GM19025 (cell line): ENCODE measurements at regions not wholly inside any gene's neighbourhood (a gene's known extent, or its start where the extent isn't known, plus 50 kb on each side); places are given as distances from the start of the nearest gene placed in this dataset.
"Not testable (repeated sequence)": the region's sequence is repeated elsewhere in the genome, so short reads cannot be mapped to it uniquely, and the experiment has no call there.

Source experiments
- ATAC-seq: cut with Tn5 transposase; IDR thresholded peaks from one replicate; pipeline ENCODE4 v1.9.1; 2021; ENCODE audit warnings: mild to moderate bottlenecking, low read depth, moderate library complexity; ENCODE audit not compliant: unreplicated experiment

DNA sequence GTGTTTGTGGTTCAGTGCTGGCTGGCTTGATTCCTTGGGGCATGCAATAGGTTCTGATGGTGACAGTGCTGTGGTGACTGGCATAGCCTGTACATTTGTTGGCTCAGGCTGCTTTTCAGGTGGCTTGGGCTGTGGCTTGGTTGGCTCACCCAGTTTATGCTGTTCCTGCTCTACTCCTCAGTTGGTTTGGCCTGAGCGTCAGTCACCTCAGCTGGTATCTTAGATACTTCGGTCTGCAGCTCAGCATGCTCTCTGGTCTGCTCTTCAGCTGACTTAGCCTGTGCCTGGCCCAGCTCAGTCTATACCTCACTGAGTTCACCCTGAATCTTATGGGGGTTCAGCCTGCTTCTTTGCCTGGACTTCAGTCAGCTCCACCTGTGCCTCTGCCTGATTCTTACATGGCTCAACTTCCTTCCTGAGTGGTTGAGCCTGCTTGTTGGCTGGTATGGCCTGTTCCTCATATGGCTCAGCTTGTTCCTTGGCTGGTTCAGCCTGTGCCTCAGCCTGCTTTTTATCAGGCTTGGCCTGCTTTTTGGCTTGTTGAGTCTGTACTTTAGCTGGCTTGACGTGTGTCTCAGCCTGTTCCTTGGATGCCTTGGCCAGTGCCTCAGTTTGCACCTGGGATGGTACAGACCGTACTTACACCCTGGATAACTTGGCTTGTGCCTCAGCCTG is 170.6 kb downstream of the MSN start:
- no peak for ATAC-seq

DNA sequence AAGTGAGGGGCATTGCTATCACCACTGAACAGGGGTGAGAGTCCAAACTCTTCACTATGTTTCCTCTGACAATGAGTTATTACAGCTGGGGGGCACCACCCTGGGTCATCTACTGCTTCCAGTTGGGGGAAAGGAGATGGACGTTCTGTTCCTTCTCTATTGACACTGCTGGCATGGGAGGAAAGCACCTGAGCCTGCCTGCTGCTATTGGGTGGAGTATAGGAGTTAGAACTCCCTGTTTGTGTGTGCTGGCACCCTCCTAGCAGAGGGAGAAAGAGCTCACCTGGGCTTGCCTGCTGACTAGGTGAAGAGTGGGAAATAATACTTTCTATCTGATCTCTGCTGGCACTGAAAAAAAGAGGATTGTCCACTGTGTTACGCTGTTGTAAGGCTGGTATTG is 163.8 kb downstream of the MSN start:
- ATAC-seq: no peak

DNA sequence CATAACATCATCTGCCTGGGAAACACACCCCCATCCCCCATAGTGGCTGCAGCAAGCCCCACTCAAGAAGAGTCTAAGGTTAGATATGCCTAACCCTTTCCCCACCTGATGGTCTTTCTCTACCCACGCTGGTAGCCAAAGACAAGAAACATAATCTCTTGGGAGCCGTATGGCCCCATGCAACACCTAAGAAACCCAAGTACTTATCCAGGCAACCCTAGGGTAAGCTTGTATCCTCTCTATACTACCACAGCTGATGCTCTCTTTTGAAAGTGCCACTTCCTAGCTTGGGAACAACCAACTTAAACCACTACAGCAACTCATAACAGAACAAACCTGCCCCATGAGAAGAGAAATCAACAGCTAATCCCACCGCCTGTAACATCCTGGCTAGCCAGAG is 161.1 kb downstream of the MSN start:
- ATAC-seq: no peak

DNA sequence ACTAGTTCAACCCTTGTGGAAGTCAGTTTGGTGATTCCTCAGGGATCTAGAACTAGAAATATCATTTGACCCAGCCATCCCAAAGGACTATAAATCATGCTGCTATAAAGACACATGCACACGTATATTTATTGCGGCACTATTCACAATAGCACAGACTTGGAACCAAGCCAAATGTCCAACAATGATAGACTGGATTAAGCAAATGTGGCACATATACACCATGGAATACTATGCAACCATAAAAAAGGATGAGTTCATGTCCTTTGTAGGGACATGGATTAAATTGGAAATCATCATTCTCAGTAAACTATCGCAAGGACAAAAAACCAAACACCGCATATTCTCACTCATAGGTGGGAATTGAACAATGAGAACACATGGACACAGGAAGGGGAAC is 157.8 kb downstream of the MSN start:
- ATAC-seq: not testable (repeated sequence)

DNA sequence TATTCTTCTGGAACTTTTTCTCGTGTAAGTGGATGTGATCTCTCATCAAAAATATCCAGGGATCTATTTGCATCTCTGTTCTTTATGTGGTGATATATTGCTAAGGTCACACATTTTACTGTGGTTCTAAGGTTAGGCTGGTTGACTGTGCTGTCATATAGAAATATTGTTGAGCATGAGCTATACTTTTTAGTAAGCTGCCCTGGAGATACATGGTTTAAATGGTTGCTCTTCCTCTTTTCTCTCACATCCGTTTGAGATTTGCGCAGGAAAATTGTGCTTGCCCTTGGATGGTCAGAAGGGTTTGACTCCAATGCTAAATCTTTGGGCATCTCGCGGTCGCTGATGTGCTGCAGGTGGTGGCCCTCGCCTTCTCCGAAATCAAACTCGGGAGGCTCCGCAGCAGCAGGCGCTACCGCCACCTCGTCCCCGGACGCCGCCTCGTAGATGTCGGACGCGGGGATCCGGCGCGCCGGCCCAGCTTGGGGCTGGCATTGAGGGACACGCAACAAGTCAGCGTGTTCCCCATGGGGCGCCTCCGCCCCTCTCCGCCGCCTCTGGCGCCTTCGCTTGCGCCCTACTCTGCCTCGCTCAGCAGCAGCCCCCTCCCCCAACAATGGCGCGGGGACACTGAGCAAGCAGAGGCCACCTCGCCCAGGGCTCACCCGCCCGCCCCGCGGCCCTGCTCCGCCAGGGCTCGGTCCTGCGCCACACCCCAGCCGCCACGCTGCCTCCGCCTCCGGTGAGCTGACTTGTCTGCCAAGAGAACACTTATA is 154.5 kb downstream of the MSN start:
- ATAC-seq: peak; percentile 73

DNA sequence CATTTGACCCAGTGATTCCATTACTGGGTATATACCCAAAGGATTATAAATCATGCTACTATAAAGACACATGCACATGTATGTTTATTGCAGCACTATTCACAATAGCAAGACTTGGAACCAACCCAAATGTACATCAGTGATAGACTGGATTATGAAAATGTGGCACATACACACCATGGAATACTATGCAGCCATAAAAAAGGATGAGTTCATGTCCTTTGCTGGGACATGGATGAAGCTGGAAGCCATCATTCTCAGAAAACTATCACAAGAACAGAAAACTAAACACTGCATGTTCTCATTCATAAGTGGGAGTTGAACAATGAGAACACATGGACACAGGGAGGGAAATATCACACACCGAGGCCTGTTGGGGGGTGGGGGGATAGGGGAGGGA is 152.5 kb downstream of the MSN start:
- ATAC-seq: not testable (repeated sequence)

DNA sequence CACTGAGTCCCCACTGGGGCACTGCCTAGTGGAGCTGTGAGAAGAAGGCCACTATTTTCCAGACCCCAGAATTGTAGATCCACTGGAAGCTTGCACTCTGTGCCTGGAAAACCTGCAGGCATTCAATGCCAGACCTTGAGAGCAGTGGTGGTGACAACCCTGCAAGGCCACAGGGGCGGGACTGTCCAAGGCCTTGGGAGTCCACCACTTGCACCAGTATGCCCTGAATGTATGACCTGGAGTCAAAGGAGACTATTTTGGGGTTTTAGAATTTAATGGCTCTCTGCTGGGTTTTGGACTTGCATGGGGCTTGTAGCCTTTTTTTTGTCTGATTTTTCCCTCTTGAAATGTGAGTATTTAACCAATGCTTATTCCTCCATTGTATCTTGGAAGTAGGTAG is 145.8 kb downstream of the MSN start:
- ATAC-seq: no peak

DNA sequence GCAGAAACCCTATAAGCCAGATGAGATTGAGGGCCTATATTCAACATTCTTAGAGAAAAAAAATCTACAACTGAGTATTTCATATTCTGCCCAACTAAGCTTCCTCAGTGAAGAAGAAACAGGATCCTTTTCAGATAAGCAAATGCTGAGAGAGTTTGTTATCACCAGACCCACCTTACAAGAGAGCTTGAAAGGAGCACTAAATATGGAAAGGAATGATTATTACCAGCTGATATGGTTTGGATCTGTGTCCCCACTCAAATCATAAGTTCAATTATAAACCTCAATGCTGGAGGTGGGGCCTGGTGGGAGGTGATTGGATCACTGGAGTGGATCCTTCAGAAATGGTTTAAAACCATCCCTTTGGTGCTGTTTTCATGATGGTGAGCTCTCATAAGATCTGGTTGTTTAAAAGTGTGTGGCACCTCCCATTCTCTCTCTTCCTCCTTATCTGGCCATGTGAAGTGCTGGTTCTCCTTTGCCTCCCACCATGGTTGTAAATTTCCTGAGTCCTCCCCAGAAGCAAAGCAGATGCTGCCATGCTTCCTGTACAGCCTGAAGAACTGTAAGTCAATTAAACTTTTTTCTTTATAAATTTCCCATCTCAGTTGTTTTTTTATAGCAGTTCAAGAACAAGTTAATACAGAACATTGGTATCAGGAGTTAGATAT is 144.2 kb downstream of the MSN start:
- ATAC-seq: no peak
